ENCODE measurements at regions not wholly inside any gene's neighbourhood (a gene's known extent, or its start where the extent isn't known, plus 50 kb on each side); places are given as distances from the start of the nearest gene placed in this dataset.

- TF ChIP-seq EZH2 (IDR thresholded peaks at IDR 0.05; ENCODE audit: borderline replicate concordance) (no peak), EZH2phosphoT487 (IDR thresholded peaks at IDR 0.05; ENCODE audit: low read depth, severe bottlenecking, unreplicated experiment) (no peak), CTCF (IDR thresholded peaks at IDR 0.05; ENCODE audit: poor library complexity) (no peak)
- Histone ChIP-seq H4K20me1 (ENCODE audit: insufficient read depth, poor library complexity, severe bottlenecking) (no peaks in the 10 kb centered on the region), H3K79me2 (no peaks in the 10 kb centered on the region), H3K36me3 (replicated peaks; ENCODE audit: insufficient read depth, low read depth) (no peaks in the 10 kb centered on the region), H3K4me3 (no peak overlapping the region), H3K9me2 (replicated peaks; ENCODE audit: insufficient read depth) (no peaks in the 10 kb centered on the region), H3K9me3 (ENCODE audit: low read depth) (peaks cover 12% of the 10 kb centered on the region), H3K27ac (no peak overlapping the region), H3K4me2 (no peak overlapping the region), H3K27me3 (no peaks in the 10 kb centered on the region), H3K4me1 (ENCODE audit: insufficient read depth) (no peaks in the 10 kb centered on the region), H2AFZ (no peak overlapping the region)
- 84% methylated on average over 4 of the region's 4 CpGs for WGBS (ENCODE audit: low lambda C conversion rate, missing lambda C conversion rate)
- no peak for DNase-seq (ENCODE audit: low spot score)
Measured at GRCh38 chr10:108250936-108251620, 1086.6 kb upstream of the SORCS1 start.

DNA sequence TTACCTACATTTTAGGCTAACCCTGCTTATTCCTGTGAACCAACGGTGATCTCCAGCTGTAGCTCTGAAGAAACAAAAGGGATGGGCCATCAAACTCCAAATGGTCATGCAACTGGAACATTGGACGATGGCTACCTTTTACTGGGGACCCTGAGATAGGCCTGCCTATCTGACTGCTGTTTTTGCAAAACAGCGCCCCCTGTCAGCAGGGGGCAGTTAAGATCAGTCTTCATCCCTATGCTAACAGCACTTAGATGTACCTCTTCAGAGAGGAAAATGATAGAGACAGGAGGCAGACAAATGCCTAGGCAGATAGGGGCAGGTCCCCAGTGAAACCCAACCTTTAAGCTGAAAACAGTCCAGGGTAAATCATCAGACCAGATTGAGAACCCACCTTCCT lies 1085.4 kb upstream of the SORCS1 start:
- DNase-seq (ENCODE audit: low spot score), result no peak
- no peaks in the 10 kb centered on the region for H3K79me2 ChIP-seq
- H3K4me2 ChIP-seq, result no peak overlapping the region
- no peak for TF ChIP-seq EZH2 (IDR thresholded peaks at IDR 0.05; ENCODE audit: borderline replicate concordance)
- no peak for TF ChIP-seq EZH2phosphoT487 (IDR thresholded peaks at IDR 0.05; ENCODE audit: low read depth, severe bottlenecking, unreplicated experiment)
- no peak for TF ChIP-seq CTCF (IDR thresholded peaks at IDR 0.05; ENCODE audit: poor library complexity)
- H3K27ac ChIP-seq, result no peak overlapping the region
- no peaks in the 10 kb centered on the region for H3K27me3 ChIP-seq
- H2AFZ ChIP-seq, result no peak overlapping the region
- 91% methylated on average over 3 of the region's 3 CpGs for WGBS (ENCODE audit: low lambda C conversion rate, missing lambda C conversion rate)
- no peaks in the 10 kb centered on the region for H3K4me1 ChIP-seq (ENCODE audit: insufficient read depth)
- no peak overlapping the region for H3K4me3 ChIP-seq
- H3K9me3 ChIP-seq (ENCODE audit: low read depth), result peaks cover 12% of the 10 kb centered on the region
- H4K20me1 ChIP-seq (ENCODE audit: insufficient read depth, poor library complexity, severe bottlenecking), result no peaks in the 10 kb centered on the region
- no peaks in the 10 kb centered on the region for H3K36me3 ChIP-seq (replicated peaks; ENCODE audit: insufficient read depth, low read depth)
- no peaks in the 10 kb centered on the region for H3K9me2 ChIP-seq (replicated peaks; ENCODE audit: insufficient read depth)

DNA sequence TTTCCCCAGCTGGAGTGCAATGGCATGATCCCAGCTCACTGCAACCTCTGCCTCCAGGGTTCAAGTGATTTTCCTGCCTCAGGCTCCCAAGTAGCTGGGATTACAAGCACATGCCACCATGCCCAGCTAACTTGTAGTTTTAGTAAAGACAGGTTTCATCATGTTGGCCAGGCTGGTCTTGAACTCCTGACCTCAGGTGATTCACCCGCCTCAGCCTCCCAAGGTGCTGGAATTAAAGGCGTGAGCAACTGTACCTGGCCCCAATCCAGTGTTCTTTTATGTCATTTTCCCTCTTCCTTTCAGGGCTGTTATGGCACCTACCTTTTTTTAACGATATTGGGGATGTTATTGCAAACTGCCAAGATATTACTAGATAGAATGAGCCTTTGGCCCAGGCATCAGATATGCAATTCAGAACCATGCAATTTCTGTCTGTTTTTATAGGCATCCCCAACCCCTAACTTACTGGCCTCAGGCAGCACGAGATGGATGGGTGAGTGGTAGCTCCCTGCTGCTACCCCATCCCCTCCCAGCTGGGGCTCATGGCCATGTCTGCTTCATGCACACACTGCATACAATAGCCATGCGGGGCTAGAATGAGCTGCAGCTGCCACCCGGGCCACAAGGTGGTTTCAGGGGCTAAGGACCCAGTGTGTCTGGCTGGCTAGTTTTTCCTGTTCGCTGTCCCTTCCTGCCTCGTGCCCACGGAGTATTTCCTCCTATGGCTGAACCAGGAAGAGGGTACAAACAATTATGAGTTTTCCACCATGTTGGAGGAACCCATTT lies 1080.1 kb upstream of the SORCS1 start:
- Histone ChIP-seq H3K4me1 (ENCODE audit: insufficient read depth) (no peaks in the 10 kb centered on the region), H3K27ac (no peak overlapping the region), H3K79me2 (no peaks in the 10 kb centered on the region), H3K4me2 (no peak overlapping the region), H3K27me3 (no peaks in the 10 kb centered on the region), H2AFZ (no peak overlapping the region), H3K4me3 (no peak overlapping the region), H3K36me3 (replicated peaks; ENCODE audit: insufficient read depth, low read depth) (no peaks in the 10 kb centered on the region), H4K20me1 (ENCODE audit: insufficient read depth, poor library complexity, severe bottlenecking) (no peaks in the 10 kb centered on the region), H3K9me3 (ENCODE audit: low read depth) (peaks cover 12% of the 10 kb centered on the region), H3K9me2 (replicated peaks; ENCODE audit: insufficient read depth) (no peaks in the 10 kb centered on the region)
- no peak for DNase-seq (ENCODE audit: low spot score)
- TF ChIP-seq CTCF (IDR thresholded peaks at IDR 0.05; ENCODE audit: poor library complexity), result no peak
- no peak for TF ChIP-seq EZH2 (IDR thresholded peaks at IDR 0.05; ENCODE audit: borderline replicate concordance)
- no peak for TF ChIP-seq EZH2phosphoT487 (IDR thresholded peaks at IDR 0.05; ENCODE audit: low read depth, severe bottlenecking, unreplicated experiment)
- 90% methylated on average over 9 of the region's 9 CpGs for WGBS (ENCODE audit: low lambda C conversion rate, missing lambda C conversion rate)
